ENCODE measurements at regions not wholly inside any gene's neighbourhood (a gene's known extent, or its start where the extent isn't known, plus 50 kb on each side); places are given as distances from the start of the nearest gene placed in this dataset.

DNA sequence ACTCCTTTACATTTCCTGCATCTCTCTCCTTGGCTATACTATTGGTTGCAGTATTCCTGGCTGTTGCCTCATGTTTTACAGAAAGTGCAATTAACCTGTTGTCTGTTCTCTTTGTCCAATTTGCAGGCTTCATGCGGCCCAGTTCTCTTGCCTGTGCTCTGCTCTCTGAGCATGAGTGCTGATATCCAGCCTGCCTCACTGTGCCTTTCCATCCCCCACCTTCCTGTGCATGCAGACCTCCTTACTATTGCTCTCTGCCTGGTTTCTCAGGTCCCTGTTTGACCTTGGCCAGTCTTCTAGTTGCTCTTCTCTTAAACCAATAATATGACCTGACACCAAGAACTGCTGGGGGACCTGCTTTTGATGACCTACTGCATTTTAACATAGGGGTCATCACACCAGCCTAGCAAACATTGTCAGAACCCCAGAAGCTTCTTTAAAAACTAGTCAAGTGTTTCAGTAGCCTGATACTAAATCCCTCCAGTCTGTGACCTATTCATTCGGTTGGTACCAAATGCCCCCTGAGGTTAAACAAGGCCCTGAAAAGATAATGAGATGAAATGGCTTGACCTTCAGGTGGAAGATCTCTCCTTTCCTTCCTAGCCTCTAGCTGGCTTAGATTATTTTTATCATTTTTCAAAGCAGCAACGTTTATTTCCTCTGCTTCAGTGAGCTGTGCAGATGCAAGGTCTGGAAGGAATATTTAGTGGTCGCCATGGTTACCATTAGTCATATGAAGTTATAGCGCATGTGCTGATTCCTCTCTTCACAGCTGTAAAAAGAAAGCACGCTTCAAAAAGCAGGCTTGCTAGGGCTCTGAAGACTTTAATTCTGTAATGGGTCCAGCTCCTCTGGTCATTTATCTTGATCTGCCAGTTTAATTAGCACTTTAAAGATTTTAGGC, 216.5 kb downstream of the PHLDA1 start:
- TF ChIP-seq CTCF (IDR thresholded peaks at IDR 0.05; ENCODE audit: insufficient read depth in 1 of 2, low read depth in 1 of 2, low read length in 1 of 2, severe bottlenecking in 1 of 2, unreplicated experiment in 1 of 2) = no peak
- no peak overlapping the region for H3K27ac Mint-ChIP-seq (ENCODE audit: unreplicated experiment)
- no TSS peak for BruUV-seq (replicated peaks)

DNA sequence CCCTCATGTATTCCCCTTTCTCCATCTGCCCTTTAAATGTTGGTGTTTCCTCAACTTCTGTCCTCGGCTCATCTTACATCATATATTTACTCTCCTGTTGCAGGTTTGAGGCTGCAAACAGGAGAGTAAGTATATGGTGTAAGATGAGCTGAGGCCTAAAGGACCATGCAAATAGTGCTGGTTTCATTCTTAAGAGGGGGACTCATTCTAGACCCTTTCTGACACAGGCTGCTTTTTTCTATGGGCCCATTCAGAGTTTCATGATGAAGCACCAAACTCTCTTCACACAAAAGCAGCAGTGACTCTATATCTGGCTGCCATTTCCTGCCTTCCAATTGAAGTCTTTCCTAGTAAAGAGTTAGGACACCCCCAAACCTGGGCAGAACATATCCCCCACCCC, 218.5 kb downstream of the PHLDA1 start:
- intact Hi-C loops (cut with micrococcal nuclease; ENCODE audit: unreplicated experiment) = no loop called here
- no peak overlapping the region for H3K4me3 Mint-ChIP-seq (ENCODE audit: unreplicated experiment)
- H3K27me3 Mint-ChIP-seq (ENCODE audit: insufficient read depth, unreplicated experiment) = no peaks in the 10 kb centered on the region
- H3K9me3 Mint-ChIP-seq (ENCODE audit: unreplicated experiment) = peaks cover 7% of the 10 kb centered on the region
- TF ChIP-seq CTCF (IDR thresholded peaks at IDR 0.05; ENCODE audit: insufficient read depth in 1 of 2, low read depth in 1 of 2, low read length in 1 of 2, severe bottlenecking in 1 of 2, unreplicated experiment in 1 of 2) = no peak
- DNase-seq = no peak
- no peaks in the 10 kb centered on the region for H3K36me3 ChIP-seq (ENCODE audit: control insufficient read depth, insufficient read depth, low read length)
- H3K9me3 ChIP-seq = 0 out of 2 replicates have a peak, but pooled peaks cover 2% of the 10 kb centered on the region
- H3K36me3 Mint-ChIP-seq (ENCODE audit: insufficient read depth, unreplicated experiment) = no peaks in the 10 kb centered on the region
- BruUV-seq (replicated peaks) = no TSS peak
- CTCF ChIA-PET = no interaction called here
- no peak overlapping the region for H3K4me3 ChIP-seq (ENCODE audit: low read depth, low read length)
- H3K4me1 ChIP-seq = peaks cover 4% of the 10 kb centered on the region; the same call in 1 of the 2 replicates
- no peak overlapping the region for H3K27ac Mint-ChIP-seq (ENCODE audit: unreplicated experiment)
- H3K27me3 ChIP-seq (replicated peaks; ENCODE audit: control insufficient read depth, insufficient read depth, low read length) = no peaks in the 10 kb centered on the region
- H3K4me1 Mint-ChIP-seq (ENCODE audit: low read depth, unreplicated experiment) = no peaks in the 10 kb centered on the region
- POLR2A ChIA-PET = no interaction called here

More for the DNA sequence above, 216.5 kb downstream of the PHLDA1 start:
- Histone ChIP-seq H3K27me3 (replicated peaks; ENCODE audit: control insufficient read depth, insufficient read depth, low read length) (no peaks in the 10 kb centered on the region), H3K36me3 (ENCODE audit: control insufficient read depth, insufficient read depth, low read length) (no peaks in the 10 kb centered on the region), H3K4me1 (peaks cover 4% of the 10 kb centered on the region; the same call in 1 of the 2 replicates), H3K4me3 (ENCODE audit: low read depth, low read length) (no peak overlapping the region), H3K9me3 (no peaks in the 10 kb centered on the region)
- CTCF ChIA-PET = no interaction called here
- intact Hi-C loops (cut with micrococcal nuclease; ENCODE audit: unreplicated experiment) = no loop called here
- Mint-ChIP-seq H3K36me3 (ENCODE audit: insufficient read depth, unreplicated experiment) (no peaks in the 10 kb centered on the region), H3K4me1 (ENCODE audit: low read depth, unreplicated experiment) (peaks cover 6% of the 10 kb centered on the region), H3K27me3 (ENCODE audit: insufficient read depth, unreplicated experiment) (no peaks in the 10 kb centered on the region), H3K4me3 (ENCODE audit: unreplicated experiment) (no peak overlapping the region), H3K9me3 (ENCODE audit: unreplicated experiment) (no peaks in the 10 kb centered on the region)
- DNase-seq = no peak
- POLR2A ChIA-PET = no interaction called here

GRCh38 chr12:75812271-75813018, 219.1 kb downstream of the PHLDA1 start:
- intact Hi-C loops (cut with micrococcal nuclease; ENCODE audit: unreplicated experiment) = no loop called here
- Mint-ChIP-seq H3K4me1 (ENCODE audit: low read depth, unreplicated experiment) (no peaks in the 10 kb centered on the region), H3K27ac (ENCODE audit: unreplicated experiment) (no peak overlapping the region)

More at GRCh38 chr12:75812271-75813018, 219.1 kb downstream of the PHLDA1 start:
- Histone ChIP-seq H3K27me3 (replicated peaks; ENCODE audit: control insufficient read depth, insufficient read depth, low read length) (no peaks in the 10 kb centered on the region), H3K36me3 (ENCODE audit: control insufficient read depth, insufficient read depth, low read length) (no peaks in the 10 kb centered on the region), H3K4me1 (no peaks in the 10 kb centered on the region), H3K9me3 (0 out of 2 replicates have a peak, but pooled peaks cover 2% of the 10 kb centered on the region), H3K4me3 (ENCODE audit: low read depth, low read length) (no peak overlapping the region)
- ChIA-PET POLR2A (no interaction called here), CTCF (no interaction called here)
- no peak for TF ChIP-seq CTCF (IDR thresholded peaks at IDR 0.05; ENCODE audit: insufficient read depth in 1 of 2, low read depth in 1 of 2, low read length in 1 of 2, severe bottlenecking in 1 of 2, unreplicated experiment in 1 of 2)
- no peak for DNase-seq
- no TSS peak for BruUV-seq (replicated peaks)
- H3K9me3 Mint-ChIP-seq (ENCODE audit: unreplicated experiment) = peaks cover 7% of the 10 kb centered on the region
- no peaks in the 10 kb centered on the region for H3K27me3 Mint-ChIP-seq (ENCODE audit: insufficient read depth, unreplicated experiment)
- H3K36me3 Mint-ChIP-seq (ENCODE audit: insufficient read depth, unreplicated experiment) = no peaks in the 10 kb centered on the region
- H3K4me3 Mint-ChIP-seq (ENCODE audit: unreplicated experiment) = no peak overlapping the region
